Glomerular visceral epithelial cell (primary cell): ENCODE measurements at regions not wholly inside any gene's neighbourhood (a gene's known extent, or its start where the extent isn't known, plus 50 kb on each side); places are given as distances from the start of the nearest gene placed in this dataset.

Experiments used
- DNase-seq: peaks from one replicate; pipeline ENCODE4 v3.0.0-alpha.2; 2016; ENCODE audit errors: extremely low spot score

GRCh38 chr16:49078104-49078503 lies 203.5 kb downstream of the CBLN1 start:
- no peak for DNase-seq

GRCh38 chr16:49075709-49076108 lies 205.9 kb downstream of the CBLN1 start:
- no peak for DNase-seq

GRCh38 chr16:49068224-49068623 lies 213.4 kb downstream of the CBLN1 start:
- DNase-seq, result no peak

GRCh38 chr16:49067776-49068175 lies 213.9 kb downstream of the CBLN1 start:
- DNase-seq, result no peak

GRCh38 chr16:49061137-49061714 lies 220.4 kb downstream of the CBLN1 start:
- no peak for DNase-seq

GRCh38 chr16:49060728-49061127 lies 220.9 kb downstream of the CBLN1 start:
- no peak for DNase-seq

GRCh38 chr16:49058382-49058781 lies 223.3 kb downstream of the CBLN1 start:
- no peak for DNase-seq

GRCh38 chr16:49057936-49058335 lies 223.7 kb downstream of the CBLN1 start:
- DNase-seq, result no peak

GRCh38 chr16:49057391-49057790 lies 224.2 kb downstream of the CBLN1 start:
- no peak for DNase-seq

- DNase-seq, result no peak
These were observed 225.1 kb downstream of the CBLN1 start for GRCh38 chr16:49056546-49056945.

- no peak for DNase-seq
These were observed 225.7 kb downstream of the CBLN1 start for GRCh38 chr16:49055824-49056545.

- DNase-seq, result no peak
These were observed 226.3 kb downstream of the CBLN1 start for GRCh38 chr16:49055291-49055690.

GRCh38 chr16:49054606-49055005 lies 227.0 kb downstream of the CBLN1 start:
- no peak for DNase-seq

- DNase-seq, result no peak
These were observed 228.8 kb downstream of the CBLN1 start for GRCh38 chr16:49052846-49053245.

GRCh38 chr16:49051576-49051975 lies 230.1 kb downstream of the CBLN1 start:
- no peak for DNase-seq

- DNase-seq, result no peak
These were observed 231.0 kb downstream of the CBLN1 start for GRCh38 chr16:49050607-49051006.

- no peak for DNase-seq
These were observed 232.0 kb downstream of the CBLN1 start for GRCh38 chr16:49049644-49050043.

GRCh38 chr16:49049191-49049590 lies 232.4 kb downstream of the CBLN1 start:
- no peak for DNase-seq

GRCh38 chr16:49048557-49048956 lies 233.1 kb downstream of the CBLN1 start:
- DNase-seq, result no peak

- DNase-seq, result no peak
These were observed 245.5 kb downstream of the CBLN1 start for GRCh38 chr16:49036126-49036525.

- no peak for DNase-seq
These were observed 254.2 kb downstream of the CBLN1 start for GRCh38 chr16:49027420-49027819.

- DNase-seq, result no peak
These were observed 255.0 kb downstream of the CBLN1 start for GRCh38 chr16:49026566-49027181.

GRCh38 chr16:49024896-49025295 lies 256.7 kb downstream of the CBLN1 start:
- DNase-seq, result no peak
